ENCODE measurements at regions not wholly inside any gene's neighbourhood (a gene's known extent, or its start where the extent isn't known, plus 50 kb on each side); places are given as distances from the start of the nearest gene placed in this dataset.

- TF ChIP-seq TARDBP (IDR thresholded peaks at IDR 0.05): no peak
- TF ChIP-seq SUZ12 (IDR thresholded peaks at IDR 0.05): no peak
- no peak for TF ChIP-seq SP1 (IDR thresholded peaks at IDR 0.05)
Measured at GRCh38 chr2:117755768-117756167, 58.7 kb upstream of the DDX18 start.

Measured in HEK293T (cell line).